B cell (primary cell): ENCODE measurements at regions not wholly inside any gene's neighbourhood (a gene's known extent, or its start where the extent isn't known, plus 50 kb on each side); places are given as distances from the start of the nearest gene placed in this dataset.

Source experiments
- ATAC-seq: fragments of 200-7000 bp; cut with Tn5 transposase; one replicate; pipeline ENCODE4 v1.10.0; 2021; ENCODE audit warnings: low read depth, mild to moderate bottlenecking, moderate number of reproducible peaks, moderate library complexity
- CTCF ChIA-PET: fragments of 350-600 bp; sonication (Branson Sonifier 250); formaldehyde crosslinking; loops from one replicate; lab custom pipeline; 2021; ENCODE audit warnings: antibody characterized with exemption, inconsistent platforms; lab: Charles Lee
- POLR2A ChIA-PET: fragments of 350-600 bp; sonication (Branson Sonifier 250); formaldehyde crosslinking; loops from one replicate; lab custom pipeline; 2021; ENCODE audit warnings: antibody characterized with exemption; lab: Charles Lee
- DNase-seq: peaks from one replicate; pipeline ENCODE4 v3.0.0; 2013
- H2AFZ ChIP-seq: 2 replicates; pipeline ENCODE4 v1.6.1; 2012; ENCODE audit warnings: mild to moderate bottlenecking, low read depth, low read length; ENCODE audit not compliant: insufficient read depth, poor library complexity, severe bottlenecking
- H3K27ac ChIP-seq, 2 donors: 1 replicate in 1 of 2; 2 replicates in 1 of 2; pipeline ENCODE4 v1.5.1; 2012 to 2013; ENCODE audit warnings: low read length in 2 of 2, mild to moderate bottlenecking in 2 of 2, moderate library complexity in 1 of 2
- H3K27me3 ChIP-seq, 4 experiments: fragments of 200-600 bp in 1 of 4; sonication (generic) in 1 of 4; replicated peaks in 1 of 4; 1 replicate in 2 of 4; 2 replicates in 2 of 4; pipeline versions ENCODE4 v1.6.1 to v1.7.0; 2013 to 2016; ENCODE audit warnings: low read length in 3 of 4, mild to moderate bottlenecking in 2 of 4, mixed read lengths in 1 of 4, moderate library complexity in 1 of 4; ENCODE audit not compliant: insufficient read depth in 4 of 4, control insufficient read depth in 3 of 4; ENCODE audit errors: control extremely low read depth in 1 of 4
- H3K36me3 ChIP-seq, 2 experiments: replicated peaks in 1 of 2; 1 replicate in 1 of 2; 2 replicates in 1 of 2; pipeline versions ENCODE4 v1.6.1 to v1.7.1; 2013; ENCODE audit warnings: low read length in 1 of 2; ENCODE audit not compliant: insufficient read depth in 2 of 2, control insufficient read depth in 1 of 2; ENCODE audit errors: control extremely low read depth in 1 of 2, extremely low read depth in 1 of 2
- H3K4me1 ChIP-seq, 2 donors: fragments of 200-600 bp in 1 of 2; sonication (generic) in 1 of 2; 1 replicate in 1 of 2; 2 replicates in 1 of 2; pipeline versions ENCODE4 v1.5.1 to v1.6.1; 2013 to 2017; ENCODE audit warnings: low read length in 2 of 2; ENCODE audit not compliant: control insufficient read depth in 2 of 2, insufficient read depth in 2 of 2
- H3K4me2 ChIP-seq: replicated peaks from 2 replicates; pipeline ENCODE3; 2012; ENCODE audit warnings: mild to moderate bottlenecking, low read depth, low read length; ENCODE audit not compliant: poor library complexity, severe bottlenecking
- H3K4me3 ChIP-seq, 5 experiments: fragments of 200-600 bp in 1 of 5; sonication (generic) in 1 of 5; 1 replicate in 3 of 5; 2 replicates in 2 of 5; pipeline versions ENCODE4 v1.5.1 to v1.7.0; 2011 to 2016; ENCODE audit warnings: low read length in 4 of 5, mild to moderate bottlenecking in 4 of 5, low read depth in 2 of 5, control low read depth in 1 of 5, moderate library complexity in 1 of 5; ENCODE audit not compliant: insufficient read depth in 1 of 5; ENCODE audit errors: control extremely low read depth in 1 of 5, extremely low read depth in 1 of 5
- H3K79me2 ChIP-seq: fragments of 200-600 bp; sonication (generic); one replicate; pipeline ENCODE4 v1.6.0; 2016; ENCODE audit warnings: low read length; ENCODE audit not compliant: control insufficient read depth, insufficient read depth
- H3K9ac ChIP-seq: fragments of 200-600 bp; sonication (generic); 2 replicates; pipeline ENCODE4 v1.6.1; 2017; ENCODE audit warnings: mild to moderate bottlenecking, low read length, moderate library complexity
- H3K9me3 ChIP-seq, 3 donors: one replicate each; pipeline versions ENCODE4 v1.6.1 to v1.7.1; 2013; ENCODE audit warnings: low read length in 2 of 3; ENCODE audit not compliant: control insufficient read depth in 2 of 3, insufficient read depth in 1 of 3; ENCODE audit errors: control extremely low read depth in 1 of 3
- H4K20me1 ChIP-seq: 2 replicates; pipeline ENCODE4 v1.6.0; 2012; ENCODE audit warnings: mild to moderate bottlenecking, low read length; ENCODE audit not compliant: insufficient read depth, control insufficient read depth, poor library complexity, severe bottlenecking
- H3K27ac Mint-ChIP-seq: one replicate; pipeline ENCODE4 v1.8.0; 2021; ENCODE audit warnings: mixed read lengths
- H3K27me3 Mint-ChIP-seq: one replicate; pipeline ENCODE4 v1.8.0; 2021; ENCODE audit warnings: mixed read lengths
- H3K4me1 Mint-ChIP-seq: one replicate; pipeline ENCODE4 v1.8.0; 2021; ENCODE audit warnings: mixed read lengths
- H3K4me3 Mint-ChIP-seq: one replicate; pipeline ENCODE4 v1.8.0; 2021; ENCODE audit warnings: mixed read lengths
- H3K9me3 Mint-ChIP-seq: one replicate; pipeline ENCODE4 v1.8.0; 2022; ENCODE audit warnings: mixed read lengths; ENCODE audit not compliant: insufficient read depth
- CTCF ChIP-seq: fragments of 200-600 bp; IDR thresholded peaks from one replicate; pipeline ENCODE4 v1.8.0; 2022; ENCODE audit warnings: antibody characterized with exemption, mild to moderate bottlenecking
- EZH2 ChIP-seq: IDR thresholded peaks from 2 replicates; pipeline ENCODE4 v1.6.1; 2012; ENCODE audit warnings: borderline replicate concordance, low read depth, mild to moderate bottlenecking, moderate library complexity, low read length; ENCODE audit not compliant: insufficient read depth, poor library complexity, severe bottlenecking
- WGBS: methylation state at CpG from one replicate; pipeline ENCODE4 v1.1.5; 2013; ENCODE audit warnings: missing lambda C conversion rate; ENCODE audit not compliant: insufficient coverage; 5-methylcytosine and 5-hydroxymethylcytosine counted together
- intact Hi-C: fragments of 100-400 bp; cut with micrococcal nuclease; formaldehyde crosslinking; loops from one replicate; pipeline ENCODE4 v1.10.0; 2022

- H3K27ac Mint-ChIP-seq, result no peak overlapping the region
- intact Hi-C loops, result no loop called here
- no peak overlapping the region for H3K4me3 Mint-ChIP-seq
- no peaks in the 10 kb centered on the region for H3K4me1 Mint-ChIP-seq
- no peak for ATAC-seq
- no peaks in the 10 kb centered on the region for H3K9me3 ChIP-seq
- H3K9me3 Mint-ChIP-seq, result no peaks in the 10 kb centered on the region
- no peak overlapping the region for H3K4me3 ChIP-seq
- no peak overlapping the region for H2AFZ ChIP-seq
- H3K4me2 ChIP-seq, result no peak overlapping the region
- no peaks in the 10 kb centered on the region for H3K4me1 ChIP-seq
- H3K27me3 Mint-ChIP-seq, result no peaks in the 10 kb centered on the region
- POLR2A ChIA-PET, result no interaction called here
- H3K27me3 ChIP-seq, result no peaks in the 10 kb centered on the region
- 88% methylated on average over 1 of the region's 4 CpGs for WGBS
- H3K36me3 ChIP-seq, result no peaks in the 10 kb centered on the region
- CTCF ChIA-PET, result no interaction called here
- no peak for TF ChIP-seq EZH2
- no peak for TF ChIP-seq CTCF
- no peak overlapping the region for H3K27ac ChIP-seq
- H4K20me1 ChIP-seq, result no peaks in the 10 kb centered on the region
- no peaks in the 10 kb centered on the region for H3K79me2 ChIP-seq
- no peak for DNase-seq
- no peak overlapping the region for H3K9ac ChIP-seq
Measured at GRCh38 chr5:8528106-8528505, 659.2 kb downstream of the MTRR start.

GRCh38 chr5:8538821-8539220 lies 669.9 kb downstream of the MTRR start:
- no peak for TF ChIP-seq EZH2
- TF ChIP-seq CTCF, result no peak
- Mint-ChIP-seq H3K4me1 (no peaks in the 10 kb centered on the region), H3K27ac (no peak overlapping the region), H3K4me3 (no peak overlapping the region), H3K27me3 (no peaks in the 10 kb centered on the region), H3K9me3 (no peaks in the 10 kb centered on the region)
- H3K4me3 ChIP-seq, result no peak overlapping the region
- no peak for DNase-seq
- H3K9ac ChIP-seq, result no peak overlapping the region
- H3K27me3 ChIP-seq, result no peaks in the 10 kb centered on the region
- CTCF ChIA-PET, result no interaction called here
- no peaks in the 10 kb centered on the region for H4K20me1 ChIP-seq
- H2AFZ ChIP-seq, result no peak overlapping the region
- H3K4me1 ChIP-seq, result no peaks in the 10 kb centered on the region
- ATAC-seq, result no peak
- WGBS, result no CpG with 5 or more reads among the region's 4 CpGs
- no peak overlapping the region for H3K4me2 ChIP-seq
- H3K36me3 ChIP-seq, result no peaks in the 10 kb centered on the region
- POLR2A ChIA-PET, result no interaction called here
- H3K9me3 ChIP-seq, result no peaks in the 10 kb centered on the region
- intact Hi-C loops, result no loop called here
- no peaks in the 10 kb centered on the region for H3K79me2 ChIP-seq
- no peak overlapping the region for H3K27ac ChIP-seq
